Osteocyte (in vitro differentiated cells): ENCODE measurements at regions not wholly inside any gene's neighbourhood (a gene's known extent, or its start where the extent isn't known, plus 50 kb on each side); places are given as distances from the start of the nearest gene placed in this dataset.

Experiments
- DNase-seq: peaks from one replicate; pipeline ENCODE4 v3.0.0; 2021; ENCODE audit warnings: mixed read lengths; ENCODE audit not compliant: unreplicated experiment; ENCODE audit errors: extremely low spot score
- H3K27ac Mint-ChIP-seq: one replicate; pipeline ENCODE4 v1.8.0; 2021; ENCODE audit warnings: mild to moderate bottlenecking, mixed read lengths; ENCODE audit not compliant: unreplicated experiment
- H3K27me3 Mint-ChIP-seq: one replicate; pipeline ENCODE4 v1.8.0; 2021; ENCODE audit warnings: mixed read lengths; ENCODE audit not compliant: unreplicated experiment
- H3K36me3 Mint-ChIP-seq: one replicate; pipeline ENCODE4 v1.8.0; 2021; ENCODE audit warnings: mixed read lengths; ENCODE audit not compliant: unreplicated experiment
- H3K4me1 Mint-ChIP-seq: one replicate; pipeline ENCODE4 v1.8.0; 2021; ENCODE audit warnings: mixed read lengths; ENCODE audit not compliant: unreplicated experiment
- H3K4me3 Mint-ChIP-seq: one replicate; pipeline ENCODE4 v1.8.0; 2021; ENCODE audit warnings: mild to moderate bottlenecking, moderate library complexity, mixed read lengths; ENCODE audit not compliant: unreplicated experiment
- H3K9me3 Mint-ChIP-seq: one replicate; pipeline ENCODE4 v1.8.0; 2021; ENCODE audit warnings: mixed read lengths; ENCODE audit not compliant: unreplicated experiment
- CTCF ChIP-seq: fragments of 200-600 bp; sonication (generic); IDR thresholded peaks from 2 replicates; pipeline ENCODE4 v1.5.0; 2021; ENCODE audit warnings: antibody characterized with exemption, mild to moderate bottlenecking, moderate library complexity

GRCh38 chr20:52905241-52905994, 66.7 kb upstream of the TSHZ2 start:
- Mint-ChIP-seq H3K4me1 (no peaks in the 10 kb centered on the region), H3K27me3 (no peaks in the 10 kb centered on the region), H3K36me3 (no peaks in the 10 kb centered on the region), H3K9me3 (no peaks in the 10 kb centered on the region), H3K4me3 (no peak overlapping the region), H3K27ac (no peak overlapping the region)
- TF ChIP-seq CTCF, result no peak
- DNase-seq, result no peak

GRCh38 chr20:52904837-52905236, 67.3 kb upstream of the TSHZ2 start:
- Mint-ChIP-seq H3K36me3 (no peaks in the 10 kb centered on the region), H3K27me3 (no peaks in the 10 kb centered on the region), H3K27ac (no peak overlapping the region), H3K9me3 (no peaks in the 10 kb centered on the region), H3K4me3 (no peak overlapping the region), H3K4me1 (no peaks in the 10 kb centered on the region)
- no peak for DNase-seq
- TF ChIP-seq CTCF, result no peak

GRCh38 chr20:52899041-52899608, 73.0 kb upstream of the TSHZ2 start:
- H3K9me3 Mint-ChIP-seq, result no peaks in the 10 kb centered on the region
- H3K27ac Mint-ChIP-seq, result no peak overlapping the region
- no peaks in the 10 kb centered on the region for H3K4me1 Mint-ChIP-seq
- no peaks in the 10 kb centered on the region for H3K27me3 Mint-ChIP-seq
- TF ChIP-seq CTCF, result no peak
- DNase-seq, result no peak
- H3K36me3 Mint-ChIP-seq, result no peaks in the 10 kb centered on the region
- H3K4me3 Mint-ChIP-seq, result no peak overlapping the region

DNA sequence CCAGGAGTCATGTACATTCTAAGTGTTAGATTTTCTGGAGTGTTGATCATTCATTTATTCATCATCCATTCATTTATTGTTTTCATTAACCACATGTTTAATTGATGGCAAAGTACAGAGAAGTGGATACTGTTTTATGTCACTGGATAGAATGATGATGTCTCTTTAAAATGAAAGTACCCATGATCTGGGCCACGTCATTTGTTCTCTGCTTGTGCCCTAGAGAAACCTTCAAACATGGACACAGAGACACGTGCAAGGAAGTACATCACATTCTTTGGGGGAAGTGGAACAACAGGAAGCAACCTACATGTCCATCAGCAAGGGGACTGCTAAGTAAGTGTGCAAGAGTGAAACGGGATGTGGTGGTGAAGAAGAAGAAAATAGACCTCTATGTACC, 75.8 kb upstream of the TSHZ2 start:
- no peak for DNase-seq
- no peak overlapping the region for H3K4me3 Mint-ChIP-seq

More for the DNA sequence above, 75.8 kb upstream of the TSHZ2 start:
- Mint-ChIP-seq H3K27me3 (no peaks in the 10 kb centered on the region), H3K9me3 (peaks cover under 1% of the 10 kb centered on the region), H3K27ac (no peak overlapping the region), H3K36me3 (no peaks in the 10 kb centered on the region), H3K4me1 (no peaks in the 10 kb centered on the region)
- no peak for TF ChIP-seq CTCF
